AG10803 (cell line): ENCODE measurements at regions not wholly inside any gene's neighbourhood (a gene's known extent, or its start where the extent isn't known, plus 50 kb on each side); places are given as distances from the start of the nearest gene placed in this dataset.
"Not testable (repeated sequence)": the region's sequence is repeated elsewhere in the genome, so short reads cannot be mapped to it uniquely, and the experiment has no call there.

Experiments
- DNase-seq: peaks from one replicate; pipeline ENCODE4 v3.0.0; 2010; ENCODE audit warnings: low read depth
- H3K4me3 ChIP-seq: 2 replicates; pipeline ENCODE4 v1.5.1; 2011; ENCODE audit warnings: mild to moderate bottlenecking, low read length, control low read depth
- TF ChIP-seq, protein P1 (sequence below): conservative IDR thresholded peaks from 2 replicates; pipeline ENCODE4 v1.5.1; 2011; ENCODE audit warnings: mild to moderate bottlenecking, low read length, control low read depth, inconsistent platforms

GRCh38 chr4:79599691-79600090 is 191.7 kb upstream of the GK2 start:
- TF ChIP-seq, protein P1, sequence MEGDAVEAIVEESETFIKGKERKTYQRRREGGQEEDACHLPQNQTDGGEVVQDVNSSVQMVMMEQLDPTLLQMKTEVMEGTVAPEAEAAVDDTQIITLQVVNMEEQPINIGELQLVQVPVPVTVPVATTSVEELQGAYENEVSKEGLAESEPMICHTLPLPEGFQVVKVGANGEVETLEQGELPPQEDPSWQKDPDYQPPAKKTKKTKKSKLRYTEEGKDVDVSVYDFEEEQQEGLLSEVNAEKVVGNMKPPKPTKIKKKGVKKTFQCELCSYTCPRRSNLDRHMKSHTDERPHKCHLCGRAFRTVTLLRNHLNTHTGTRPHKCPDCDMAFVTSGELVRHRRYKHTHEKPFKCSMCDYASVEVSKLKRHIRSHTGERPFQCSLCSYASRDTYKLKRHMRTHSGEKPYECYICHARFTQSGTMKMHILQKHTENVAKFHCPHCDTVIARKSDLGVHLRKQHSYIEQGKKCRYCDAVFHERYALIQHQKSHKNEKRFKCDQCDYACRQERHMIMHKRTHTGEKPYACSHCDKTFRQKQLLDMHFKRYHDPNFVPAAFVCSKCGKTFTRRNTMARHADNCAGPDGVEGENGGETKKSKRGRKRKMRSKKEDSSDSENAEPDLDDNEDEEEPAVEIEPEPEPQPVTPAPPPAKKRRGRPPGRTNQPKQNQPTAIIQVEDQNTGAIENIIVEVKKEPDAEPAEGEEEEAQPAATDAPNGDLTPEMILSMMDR = no peak
- DNase-seq = no peak
- H3K4me3 ChIP-seq = no peak overlapping the region

DNA sequence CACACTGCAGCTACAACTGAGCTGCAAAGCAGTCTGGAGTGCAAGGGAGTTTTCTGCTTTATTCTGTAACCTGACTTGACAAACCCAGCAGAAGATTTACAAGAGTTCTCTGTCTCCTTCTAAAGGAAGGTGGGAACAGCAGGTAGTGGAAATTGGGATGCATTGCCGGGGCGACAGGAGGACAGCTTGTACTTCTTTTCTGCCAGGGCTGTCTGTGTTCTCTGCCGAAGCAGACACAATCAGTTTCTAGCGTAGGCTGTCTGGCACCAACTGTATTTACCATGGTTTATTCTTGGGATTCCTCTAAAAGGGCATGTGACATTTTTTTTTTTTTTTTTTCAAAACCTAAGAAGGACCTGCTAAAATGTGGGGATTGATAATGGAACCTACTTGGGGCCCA is 190.8 kb upstream of the GK2 start:
- DNase-seq = no peak
- TF ChIP-seq, protein P1 = no peak
- H3K4me3 ChIP-seq = no peak overlapping the region

DNA sequence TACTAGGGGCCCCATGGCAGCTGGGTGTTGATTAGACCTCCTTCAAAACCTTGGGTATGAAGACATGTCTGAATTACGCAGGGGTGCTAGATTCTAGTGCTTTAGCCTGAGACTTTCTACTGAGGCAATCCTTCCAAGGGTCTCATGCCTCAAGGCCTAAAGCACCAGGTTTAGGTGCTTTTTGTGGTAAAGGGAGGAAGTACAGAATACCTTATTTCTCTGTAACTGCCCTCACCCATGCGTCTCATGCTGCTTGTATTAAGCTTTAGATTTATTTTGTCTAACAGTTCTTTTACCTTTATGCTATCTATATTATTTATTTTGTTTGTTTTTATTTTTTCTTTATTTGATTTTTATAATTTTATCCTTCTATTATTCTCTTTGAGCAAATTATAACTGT is 190.2 kb upstream of the GK2 start:
- no peak for DNase-seq
- TF ChIP-seq, protein P1 = no peak
- H3K4me3 ChIP-seq = no peak overlapping the region

DNA sequence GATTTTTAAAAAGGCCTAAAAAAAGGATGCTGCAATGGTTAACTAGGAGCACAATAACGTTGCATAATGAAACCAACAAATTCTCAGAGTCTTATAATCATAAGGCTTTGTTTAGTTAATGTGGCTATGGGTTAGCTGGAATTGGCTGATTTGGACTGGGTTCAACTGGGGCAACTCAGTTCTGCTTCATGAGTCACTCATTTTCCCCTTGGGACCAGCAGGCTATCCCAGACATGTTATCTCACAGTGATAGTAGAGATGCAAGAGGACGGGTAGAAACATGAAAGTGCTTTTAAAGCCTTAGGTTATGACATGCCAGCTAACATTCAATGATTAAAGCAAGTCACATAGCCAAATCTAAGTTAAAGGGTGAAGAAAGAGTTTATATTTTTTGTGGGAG is 189.2 kb upstream of the GK2 start:
- DNase-seq = peak; percentile 26
- TF ChIP-seq, protein P1 = no peak
- no peak overlapping the region for H3K4me3 ChIP-seq

GRCh38 chr4:79592218-79592617 is 184.2 kb upstream of the GK2 start:
- H3K4me3 ChIP-seq, DNase-seq: not testable (repeated sequence)

- TF ChIP-seq, protein P1 = no peak
- no peak overlapping the region for H3K4me3 ChIP-seq
- DNase-seq = no peak
Measured at GRCh38 chr4:79588679-79589078, 180.7 kb upstream of the GK2 start.

- DNase-seq, H3K4me3 ChIP-seq: not testable (repeated sequence)
Measured at GRCh38 chr4:79587207-79587606, 179.2 kb upstream of the GK2 start.

DNA sequence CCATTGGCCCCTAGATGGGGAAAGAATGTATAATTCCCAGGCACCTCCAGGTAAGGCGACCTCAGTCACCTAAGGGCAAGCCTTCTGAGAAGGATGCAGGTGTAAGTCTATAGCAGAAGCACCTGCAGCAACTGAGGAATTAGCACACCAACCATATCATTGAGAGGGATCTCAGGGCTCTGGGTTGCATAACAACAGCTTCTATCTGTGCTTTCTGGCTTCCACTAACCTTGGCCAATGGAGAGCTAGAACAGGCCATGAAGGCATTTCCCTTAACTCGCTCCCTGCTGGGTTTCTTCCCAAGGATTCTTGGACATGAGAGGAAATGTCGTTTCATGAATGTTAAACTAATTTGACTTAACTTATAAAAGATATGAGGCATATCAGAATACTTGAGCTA is 177.8 kb upstream of the GK2 start:
- H3K4me3 ChIP-seq = no peak overlapping the region
- DNase-seq = no peak
- TF ChIP-seq, protein P1 = no peak
